HFFc6 (cell line): ENCODE measurements at regions not wholly inside any gene's neighbourhood (a gene's known extent, or its start where the extent isn't known, plus 50 kb on each side); places are given as distances from the start of the nearest gene placed in this dataset.

Source experiments
- DNase-seq: peaks from one replicate; pipeline ENCODE4 v3.0.0-alpha.2; 2018
- H3K27ac Mint-ChIP-seq: 2 replicates; pipeline ENCODE4 v1.8.0; 2020; ENCODE audit warnings: mild to moderate bottlenecking, mixed read lengths
- H3K27me3 Mint-ChIP-seq: 2 replicates; pipeline ENCODE4 v1.8.0; 2021; ENCODE audit warnings: mild to moderate bottlenecking, moderate library complexity, mixed read lengths; ENCODE audit not compliant: insufficient read depth
- H3K36me3 Mint-ChIP-seq: 2 replicates; pipeline ENCODE4 v1.8.0; 2021; ENCODE audit warnings: low read depth, mixed read lengths
- H3K4me1 Mint-ChIP-seq: 2 replicates; pipeline ENCODE4 v1.8.0; 2020; ENCODE audit warnings: low read depth, mixed read lengths
- H3K4me3 Mint-ChIP-seq: 2 replicates; pipeline ENCODE4 v1.8.0; 2020; ENCODE audit warnings: mild to moderate bottlenecking, moderate library complexity, mixed read lengths
- H3K9me3 Mint-ChIP-seq: 2 replicates; pipeline ENCODE4 v1.8.0; 2020; ENCODE audit warnings: mild to moderate bottlenecking, mixed read lengths
- TF ChIP-seq, protein P1 (sequence below): fragments of 200-600 bp; sonication (generic); IDR thresholded peaks from 2 replicates; pipeline ENCODE4 v1.5.0; 2021; ENCODE audit warnings: antibody characterized with exemption, mild to moderate bottlenecking

DNA sequence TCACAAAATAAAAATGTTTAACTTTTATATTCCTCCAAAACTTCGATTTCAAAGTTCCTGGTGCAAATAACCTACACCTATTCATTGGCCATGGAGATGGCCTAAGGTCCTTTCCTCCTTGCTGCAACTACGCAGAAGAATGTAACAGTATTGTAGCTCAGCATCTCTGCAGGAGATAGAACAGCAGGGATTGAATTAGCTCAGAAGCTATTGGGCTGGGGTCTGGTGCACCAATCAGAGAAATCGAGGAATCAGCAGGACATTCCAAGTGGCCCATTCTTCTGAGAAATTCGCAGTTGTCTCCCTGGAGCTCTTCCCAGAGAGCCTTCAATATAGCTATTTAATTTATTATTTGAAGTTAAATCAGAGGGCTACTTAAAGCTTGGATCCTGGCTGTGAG lies 560.6 kb downstream of the GATA3 start:
- no peak overlapping the region for H3K27ac Mint-ChIP-seq
- no peaks in the 10 kb centered on the region for H3K27me3 Mint-ChIP-seq
- no peak for DNase-seq
- no peaks in the 10 kb centered on the region for H3K4me1 Mint-ChIP-seq
- no peak overlapping the region for H3K4me3 Mint-ChIP-seq
- peaks cover 33% of the 10 kb centered on the region for H3K9me3 Mint-ChIP-seq
- H3K36me3 Mint-ChIP-seq, result no peaks in the 10 kb centered on the region
- TF ChIP-seq, protein P1, sequence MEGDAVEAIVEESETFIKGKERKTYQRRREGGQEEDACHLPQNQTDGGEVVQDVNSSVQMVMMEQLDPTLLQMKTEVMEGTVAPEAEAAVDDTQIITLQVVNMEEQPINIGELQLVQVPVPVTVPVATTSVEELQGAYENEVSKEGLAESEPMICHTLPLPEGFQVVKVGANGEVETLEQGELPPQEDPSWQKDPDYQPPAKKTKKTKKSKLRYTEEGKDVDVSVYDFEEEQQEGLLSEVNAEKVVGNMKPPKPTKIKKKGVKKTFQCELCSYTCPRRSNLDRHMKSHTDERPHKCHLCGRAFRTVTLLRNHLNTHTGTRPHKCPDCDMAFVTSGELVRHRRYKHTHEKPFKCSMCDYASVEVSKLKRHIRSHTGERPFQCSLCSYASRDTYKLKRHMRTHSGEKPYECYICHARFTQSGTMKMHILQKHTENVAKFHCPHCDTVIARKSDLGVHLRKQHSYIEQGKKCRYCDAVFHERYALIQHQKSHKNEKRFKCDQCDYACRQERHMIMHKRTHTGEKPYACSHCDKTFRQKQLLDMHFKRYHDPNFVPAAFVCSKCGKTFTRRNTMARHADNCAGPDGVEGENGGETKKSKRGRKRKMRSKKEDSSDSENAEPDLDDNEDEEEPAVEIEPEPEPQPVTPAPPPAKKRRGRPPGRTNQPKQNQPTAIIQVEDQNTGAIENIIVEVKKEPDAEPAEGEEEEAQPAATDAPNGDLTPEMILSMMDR, result no peak

GRCh38 chr10:8616166-8616565 lies 561.7 kb downstream of the GATA3 start:
- DNase-seq, result no peak
- no peak overlapping the region for H3K4me3 Mint-ChIP-seq
- no peak overlapping the region for H3K27ac Mint-ChIP-seq
- no peaks in the 10 kb centered on the region for H3K4me1 Mint-ChIP-seq
- TF ChIP-seq, protein P1, result no peak
- H3K36me3 Mint-ChIP-seq, result no peaks in the 10 kb centered on the region
- peaks cover 43% of the 10 kb centered on the region for H3K9me3 Mint-ChIP-seq
- no peaks in the 10 kb centered on the region for H3K27me3 Mint-ChIP-seq

- DNase-seq, result no peak
- no peaks in the 10 kb centered on the region for H3K27me3 Mint-ChIP-seq
- TF ChIP-seq, protein P1, result no peak
- H3K4me3 Mint-ChIP-seq, result no peak overlapping the region
- no peak overlapping the region for H3K27ac Mint-ChIP-seq
- H3K4me1 Mint-ChIP-seq, result no peaks in the 10 kb centered on the region
- H3K9me3 Mint-ChIP-seq, result peaks cover 44% of the 10 kb centered on the region
- no peaks in the 10 kb centered on the region for H3K36me3 Mint-ChIP-seq
These were observed 563.3 kb downstream of the GATA3 start for GRCh38 chr10:8617792-8618191.

DNA sequence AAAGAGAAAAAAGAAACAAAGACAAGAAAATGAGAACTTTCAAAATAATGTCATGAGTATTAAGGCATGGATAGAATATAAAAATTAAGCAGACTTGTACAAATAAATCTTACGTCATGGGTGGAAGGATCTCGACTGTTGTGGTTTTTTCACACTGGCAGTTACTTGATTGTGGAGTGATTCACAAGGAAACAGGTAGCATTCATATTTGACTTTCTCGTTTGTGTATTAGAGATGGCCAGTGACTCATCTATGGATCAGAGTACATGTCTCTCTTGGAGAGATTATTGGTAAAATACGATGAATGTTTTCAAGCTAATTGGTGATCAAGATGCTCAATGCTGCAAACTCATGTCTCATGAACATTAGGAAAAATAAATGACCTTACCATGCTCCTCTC lies 564.3 kb downstream of the GATA3 start:
- H3K9me3 Mint-ChIP-seq, result peaks cover 49% of the 10 kb centered on the region
- no peak for DNase-seq
- TF ChIP-seq, protein P1, result no peak

GRCh38 chr10:8628351-8628750 lies 573.9 kb downstream of the GATA3 start:
- Mint-ChIP-seq H3K27ac (no peak overlapping the region), H3K9me3 (peaks cover 28% of the 10 kb centered on the region)
- TF ChIP-seq, protein P1, result no peak

More for the DNA sequence above, 564.3 kb downstream of the GATA3 start:
- Mint-ChIP-seq H3K4me3 (no peak overlapping the region), H3K27ac (no peak overlapping the region), H3K36me3 (no peaks in the 10 kb centered on the region), H3K4me1 (no peaks in the 10 kb centered on the region), H3K27me3 (no peaks in the 10 kb centered on the region)

GRCh38 chr10:8633909-8634308 lies 579.4 kb downstream of the GATA3 start:
- Mint-ChIP-seq H3K9me3 (peaks cover 50% of the 10 kb centered on the region), H3K36me3 (no peaks in the 10 kb centered on the region), H3K4me3 (no peak overlapping the region), H3K4me1 (no peaks in the 10 kb centered on the region), H3K27ac (no peak overlapping the region), H3K27me3 (no peaks in the 10 kb centered on the region; the same call in 1 of the 2 replicates)
- TF ChIP-seq, protein P1, result no peak
- DNase-seq, result no peak

More at GRCh38 chr10:8628351-8628750, 573.9 kb downstream of the GATA3 start:
- Mint-ChIP-seq H3K4me3 (no peak overlapping the region), H3K27me3 (no peaks in the 10 kb centered on the region; the same call in 1 of the 2 replicates), H3K4me1 (no peaks in the 10 kb centered on the region), H3K36me3 (no peaks in the 10 kb centered on the region)
- no peak for DNase-seq
